ENCODE measurements at regions not wholly inside any gene's neighbourhood (a gene's known extent, or its start where the extent isn't known, plus 50 kb on each side); places are given as distances from the start of the nearest gene placed in this dataset.

DNA sequence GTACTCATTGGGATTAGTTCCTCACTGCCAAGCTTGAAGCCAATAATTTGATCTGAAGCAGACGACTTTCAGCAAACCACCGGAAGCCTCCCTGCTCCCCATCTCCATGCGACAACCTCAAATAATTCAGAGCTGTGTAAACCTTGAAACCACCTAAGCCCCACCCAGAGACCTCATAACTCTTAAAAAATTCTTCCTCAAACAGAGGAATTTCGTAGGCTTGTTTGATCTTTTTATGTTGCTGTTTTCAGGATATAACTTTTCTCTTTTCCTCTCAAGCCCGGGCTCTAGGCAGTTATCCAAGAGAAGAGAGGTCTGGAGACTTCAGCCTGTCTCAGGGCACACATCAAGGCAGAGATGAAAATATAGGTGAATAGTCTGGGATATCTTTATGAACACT is 311.6 kb downstream of the KCNRG start:
- Histone ChIP-seq H3K4me3 (no peak overlapping the region), H3K9me3 (no peaks in the 10 kb centered on the region), H3K4me1 (no peaks in the 10 kb centered on the region), H3K27me3 (no peaks in the 10 kb centered on the region), H3K36me3 (no peaks in the 10 kb centered on the region), H3K27ac (no peak overlapping the region)
- TF ChIP-seq CTCF (IDR thresholded peaks at IDR 0.05): no peak
- intact Hi-C loops (cut with DNase I): no loop called here
- no peak for DNase-seq
- no peak for ATAC-seq

- Histone ChIP-seq H3K4me3 (no peak overlapping the region), H3K36me3 (no peaks in the 10 kb centered on the region), H3K4me1 (peaks cover 8% of the 10 kb centered on the region), H3K27me3 (no peaks in the 10 kb centered on the region), H3K27ac (peak overlapping the region; percentile 74), H3K9me3 (no peaks in the 10 kb centered on the region)
- intact Hi-C loops (cut with DNase I): no loop called here
- DNase-seq: no peak
- TF ChIP-seq CTCF (IDR thresholded peaks at IDR 0.05): no peak
- peak; percentile 94 for ATAC-seq
These were observed 319.0 kb downstream of the KCNRG start for GRCh38 chr13:50334115-50334778.

DNA sequence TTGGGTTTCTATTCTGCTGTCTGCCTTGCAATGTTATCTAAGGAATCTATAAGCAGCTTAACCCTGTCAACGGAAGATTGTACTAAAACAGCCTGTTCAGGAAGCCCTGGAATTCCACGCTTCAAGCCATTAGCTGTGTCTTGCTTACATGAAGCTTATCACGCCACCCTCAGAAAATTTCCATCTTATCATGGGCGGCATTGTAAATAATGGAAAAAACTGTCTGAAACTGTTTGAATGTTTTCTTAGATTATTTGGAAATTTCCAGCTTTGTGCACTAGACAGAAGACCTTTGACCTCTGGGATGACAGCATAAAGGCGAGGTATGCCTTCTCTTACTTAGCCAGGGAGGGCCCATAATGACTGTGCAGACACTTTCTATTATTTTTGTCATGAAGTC is 319.7 kb downstream of the KCNRG start:
- H3K4me1 ChIP-seq: peaks cover 8% of the 10 kb centered on the region
- H3K27ac ChIP-seq: peak overlapping the region; percentile 74
- no peaks in the 10 kb centered on the region for H3K9me3 ChIP-seq
- H3K36me3 ChIP-seq: no peaks in the 10 kb centered on the region
- no peaks in the 10 kb centered on the region for H3K27me3 ChIP-seq
- ATAC-seq: no peak
- no peak for DNase-seq
- intact Hi-C loops (cut with DNase I): no loop called here
- no peak overlapping the region for H3K4me3 ChIP-seq
- no peak for TF ChIP-seq CTCF (IDR thresholded peaks at IDR 0.05)

- H3K36me3 ChIP-seq: no peaks in the 10 kb centered on the region
- DNase-seq: no peak
- no peaks in the 10 kb centered on the region for H3K9me3 ChIP-seq
- ATAC-seq: no peak
- peaks cover 8% of the 10 kb centered on the region for H3K4me1 ChIP-seq
- TF ChIP-seq CTCF (IDR thresholded peaks at IDR 0.05): no peak
- H3K4me3 ChIP-seq: no peak overlapping the region
- no peaks in the 10 kb centered on the region for H3K27me3 ChIP-seq
- no peak overlapping the region for H3K27ac ChIP-seq
- intact Hi-C loops (cut with DNase I): no loop called here
These were observed 324.0 kb downstream of the KCNRG start for GRCh38 chr13:50339271-50339670.

DNA sequence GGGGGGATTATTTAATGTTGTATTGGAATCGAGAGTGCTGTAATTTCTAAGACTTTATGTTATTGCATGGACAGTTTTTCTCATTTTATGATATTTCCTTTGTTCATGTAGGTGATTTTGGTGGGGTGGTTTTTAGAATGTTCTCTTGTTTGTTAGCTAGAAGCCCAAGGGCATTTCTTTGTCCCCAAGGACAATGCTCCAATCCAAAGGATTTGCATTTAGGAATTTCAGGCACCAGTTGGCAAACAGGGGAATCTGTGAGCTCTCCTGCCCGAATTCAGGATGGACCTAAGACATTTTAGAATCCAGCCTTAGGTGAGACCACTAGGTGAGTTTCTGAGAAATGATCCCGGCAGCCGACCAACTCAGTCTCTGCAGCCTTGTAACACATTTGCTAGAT is 324.9 kb downstream of the KCNRG start:
- DNase-seq (no peak), ATAC-seq (no peak)
- Histone ChIP-seq H3K27ac (no peak overlapping the region), H3K4me3 (no peak overlapping the region), H3K36me3 (no peaks in the 10 kb centered on the region), H3K27me3 (no peaks in the 10 kb centered on the region), H3K4me1 (peaks cover 3% of the 10 kb centered on the region), H3K9me3 (no peaks in the 10 kb centered on the region)
- no peak for TF ChIP-seq CTCF (IDR thresholded peaks at IDR 0.05)
- intact Hi-C loops (cut with DNase I): no loop called here
